ACHN (cell line): ENCODE measurements at regions not wholly inside any gene's neighbourhood (a gene's known extent, or its start where the extent isn't known, plus 50 kb on each side); places are given as distances from the start of the nearest gene placed in this dataset.
"Not testable (repeated sequence)": the region's sequence is repeated elsewhere in the genome, so short reads cannot be mapped to it uniquely, and the experiment has no call there.

ENCODE experiments used
- DNase-seq: peaks from one replicate; pipeline ENCODE4 v3.0.0-alpha.2; 2015
- in situ Hi-C: cut with HindIII; loops from 2 replicates; pipeline ENCODE4 v1.10.0; 2017; ENCODE audit warnings: low sequenced_read_pairs, low pct_ligation_motif_present, low pct_unique_long_range_greater_than_20kb

GRCh38 chr3:27633224-27633545 lies 88.9 kb downstream of the EOMES start:
- in situ Hi-C loops = no loop called here
- DNase-seq = peak; percentile 55

GRCh38 chr3:27632431-27633223 lies 89.5 kb downstream of the EOMES start:
- in situ Hi-C loops = no loop called here
- peak; percentile 63 for DNase-seq

- no peak for DNase-seq
- in situ Hi-C loops = no loop called here
Measured at GRCh38 chr3:27630885-27631284, 91.2 kb downstream of the EOMES start.

- no peak for DNase-seq
- in situ Hi-C loops = no loop called here
Measured at GRCh38 chr3:27629366-27629765, 92.8 kb downstream of the EOMES start.

- no peak for DNase-seq
- in situ Hi-C loops = no loop called here
Measured at GRCh38 chr3:27628026-27628750, 93.9 kb downstream of the EOMES start.

- in situ Hi-C loops = no loop called here
- DNase-seq = no peak
Measured at GRCh38 chr3:27626596-27627118, 95.5 kb downstream of the EOMES start.

GRCh38 chr3:27625864-27626263 lies 96.3 kb downstream of the EOMES start:
- DNase-seq = no peak
- in situ Hi-C loops = no loop called here

GRCh38 chr3:27623085-27623753 lies 98.9 kb downstream of the EOMES start:
- no peak for DNase-seq
- in situ Hi-C loops = no loop called here

GRCh38 chr3:27617552-27617951 lies 104.6 kb downstream of the EOMES start:
- in situ Hi-C loops = no loop called here
- DNase-seq = no peak

- in situ Hi-C loops = no loop called here
- DNase-seq = no peak
Measured at GRCh38 chr3:27616031-27616430, 106.1 kb downstream of the EOMES start.

GRCh38 chr3:27615555-27615954 lies 106.6 kb downstream of the EOMES start:
- in situ Hi-C loops = no loop called here
- no peak for DNase-seq

GRCh38 chr3:27614592-27614991 lies 107.5 kb downstream of the EOMES start:
- DNase-seq = no peak
- in situ Hi-C loops = no loop called here

- in situ Hi-C loops = no loop called here
- no peak for DNase-seq
Measured at GRCh38 chr3:27613846-27614500, 108.2 kb downstream of the EOMES start.

GRCh38 chr3:27610800-27611525 lies 111.2 kb downstream of the EOMES start:
- in situ Hi-C loops = no loop called here
- no peak for DNase-seq

- DNase-seq = no peak
Measured at GRCh38 chr3:27607370-27607769, 114.8 kb downstream of the EOMES start.

GRCh38 chr3:27606537-27606936 lies 115.6 kb downstream of the EOMES start:
- DNase-seq = no peak

More at GRCh38 chr3:27607370-27607769, 114.8 kb downstream of the EOMES start:
- in situ Hi-C loops = no loop called here

GRCh38 chr3:27601311-27601710 lies 117.1 kb upstream of the SLC4A7 start:
- DNase-seq, in situ Hi-C loops: not testable (repeated sequence)

More at GRCh38 chr3:27606537-27606936, 115.6 kb downstream of the EOMES start:
- in situ Hi-C loops = no loop called here

- in situ Hi-C loops, DNase-seq: not testable (repeated sequence)
Measured at GRCh38 chr3:27599741-27600140, 115.6 kb upstream of the SLC4A7 start.
